ENCODE measurements at regions not wholly inside any gene's neighbourhood (a gene's known extent, or its start where the extent isn't known, plus 50 kb on each side); places are given as distances from the start of the nearest gene placed in this dataset.

GRCh38 chr6:14396392-14396791 is 278.8 kb downstream of the CD83 start:
- Histone ChIP-seq H3K27ac (ENCODE audit: extremely low read depth, low read depth, low read length) (no peak overlapping the region), H3K36me3 (ENCODE audit: control insufficient read depth in 2 of 2, insufficient read depth in 1 of 2, low read length in 2 of 2) (no peaks in the 10 kb centered on the region), H3K4me1 (ENCODE audit: control insufficient read depth, insufficient read depth, low read length) (no peaks in the 10 kb centered on the region), H3K9me3 (ENCODE audit: control insufficient read depth, insufficient read depth, low read depth, low read length) (no peaks in the 10 kb centered on the region), H3K4me3 (ENCODE audit: low read depth, low read length) (no peak overlapping the region)
- TF ChIP-seq ZNF624 (tag by site-specific recombination; IDR thresholded peaks at IDR 0.05) (no peak), ZBTB7A (tag by site-specific recombination; IDR thresholded peaks at IDR 0.05; ENCODE audit: low read depth) (no peak), GLI2 (tag by site-specific recombination; IDR thresholded peaks at IDR 0.05; ENCODE audit: borderline replicate concordance, low read depth) (no peak), ZNF843 (tag by site-specific recombination; IDR thresholded peaks at IDR 0.05) (no peak), ZNF837 (tag by site-specific recombination; IDR thresholded peaks at IDR 0.05) (no peak), ZFP69B (tag by site-specific recombination; IDR thresholded peaks at IDR 0.05) (no peak), ZNF214 (tag by site-specific recombination; IDR thresholded peaks at IDR 0.05; ENCODE audit: borderline replicate concordance) (no peak), KLF7 (tag by site-specific recombination; IDR thresholded peaks at IDR 0.05; ENCODE audit: borderline replicate concordance) (no peak), ZNF629 (tag by site-specific recombination; IDR thresholded peaks at IDR 0.05) (no peak), SCRT1 (tag by site-specific recombination; IDR thresholded peaks at IDR 0.05; ENCODE audit: borderline replicate concordance) (no peak), ZNF10 (tag by site-specific recombination; IDR thresholded peaks at IDR 0.05) (no peak), KLF16 (tag by site-specific recombination; IDR thresholded peaks at IDR 0.05) (no peak), ZNF830 (tag by site-specific recombination; IDR thresholded peaks at IDR 0.05; ENCODE audit: low read depth) (no peak), ZNF211 (tag by site-specific recombination; IDR thresholded peaks at IDR 0.05; ENCODE audit: low read depth) (no peak), ZNF26 (tag by site-specific recombination; IDR thresholded peaks at IDR 0.05) (no peak), REST (tag by site-specific recombination; IDR thresholded peaks at IDR 0.05) (no peak), ZNF324 (tag by site-specific recombination; IDR thresholded peaks at IDR 0.05) (no peak), INSM2 (tag by site-specific recombination; IDR thresholded peaks at IDR 0.05) (no peak), KLF1 (tag by site-specific recombination; IDR thresholded peaks at IDR 0.05) (no peak)
- TF ChIP-seq, protein P1, sequence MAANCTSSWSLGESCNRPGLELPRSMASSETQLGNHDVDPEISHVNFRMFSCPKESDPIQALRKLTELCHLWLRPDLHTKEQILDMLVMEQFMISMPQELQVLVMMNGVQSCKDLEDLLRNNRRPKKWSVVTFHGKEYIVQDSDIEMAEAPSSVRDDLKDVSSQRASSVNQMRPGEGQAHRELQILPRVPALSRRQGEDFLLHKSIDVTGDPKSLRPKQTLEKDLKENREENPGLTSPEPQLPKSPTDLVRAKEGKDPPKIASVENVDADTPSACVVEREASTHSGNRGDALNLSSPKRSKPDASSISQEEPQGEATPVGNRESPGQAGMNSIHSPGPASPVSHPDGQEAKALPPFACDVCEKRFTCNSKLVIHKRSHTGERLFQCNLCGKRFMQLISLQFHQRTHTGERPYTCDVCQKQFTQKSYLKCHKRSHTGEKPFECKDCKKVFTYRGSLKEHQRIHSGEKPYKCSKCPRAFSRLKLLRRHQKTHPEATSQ (tag by site-specific recombination; IDR thresholded peaks at IDR 0.05): no peak
- POLR2A ChIA-PET: no interaction called here
- CTCF ChIA-PET: interaction anchor here (0.6 to 1.5 kb wide), 5 partner anchors 9 to 252 kb away, joined by 3 to 6 read pairs (median 4); no protein-coding TSS in a partner anchor
